ENCODE measurements at regions not wholly inside any gene's neighbourhood (a gene's known extent, or its start where the extent isn't known, plus 50 kb on each side); places are given as distances from the start of the nearest gene placed in this dataset.
"Not testable (repeated sequence)": the region's sequence is repeated elsewhere in the genome, so short reads cannot be mapped to it uniquely, and the experiment has no call there.

DNA sequence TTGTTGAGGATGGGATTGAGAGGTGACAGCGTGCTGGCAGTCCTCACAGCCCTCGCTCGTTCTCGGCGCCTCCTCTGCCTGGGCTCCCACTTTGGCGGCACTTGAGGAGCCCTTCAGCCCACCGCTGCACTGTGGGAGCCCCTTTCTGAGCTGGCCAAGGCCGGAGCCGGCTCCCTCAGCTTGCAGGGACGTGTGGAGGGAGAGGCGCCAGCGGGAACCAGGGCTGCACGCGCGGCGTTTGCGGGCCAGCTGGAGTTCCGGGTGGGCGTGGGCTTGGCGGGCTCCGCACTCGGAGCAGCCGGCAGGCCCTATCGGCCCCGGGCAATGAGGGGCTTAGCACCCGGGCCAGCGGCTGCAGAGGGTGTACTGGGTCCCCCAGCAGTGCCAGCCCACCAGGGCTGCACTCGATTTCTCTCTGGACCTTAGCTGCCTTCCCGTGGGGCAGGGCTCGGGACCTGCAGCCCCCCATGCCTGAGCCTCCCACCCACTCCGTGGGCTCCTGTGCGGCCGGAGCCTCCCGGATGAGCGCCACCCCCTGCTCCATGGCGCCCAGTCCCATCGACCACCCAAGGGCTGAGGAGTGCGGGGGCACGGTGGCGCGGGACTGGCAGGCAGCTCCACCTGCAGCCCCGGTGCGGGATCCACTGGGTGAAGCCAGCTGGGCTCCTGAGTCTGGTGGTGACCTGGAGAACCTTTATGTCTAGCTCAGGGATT lies 69.3 kb downstream of the GPR85 start:
- H3K27me3 ChIP-seq (ENCODE audit: insufficient read depth, low read length); H3K9ac ChIP-seq (ENCODE audit: low read length); ATAC-seq; H4K20me1 ChIP-seq (ENCODE audit: insufficient read depth); H3K4me1 ChIP-seq (ENCODE audit: control insufficient read depth in 1 of 2, insufficient read depth in 2 of 2, low read length in 2 of 2); intact Hi-C loops (cut with micrococcal nuclease); H3K4me3 ChIP-seq (replicated peaks in 1 of 2; ENCODE audit: low read depth in 1 of 2, low read length in 2 of 2); H3K9me2 ChIP-seq (ENCODE audit: insufficient read depth); H3K9me3 ChIP-seq (ENCODE audit: control insufficient read depth in 1 of 2, insufficient read depth in 1 of 2, low read depth in 1 of 2, low read length in 2 of 2); BruUV-seq (replicated peaks); CTCF ChIA-PET; H3K79me2 ChIP-seq (ENCODE audit: insufficient read depth, low read length); H2AFZ ChIP-seq (ENCODE audit: low read depth, low read length, poor library complexity, severe bottlenecking); POLR2A ChIA-PET; RAD21 ChIA-PET (ENCODE audit: low non-redundant PET in 1 of 2, low total read pairs in 2 of 2, uncharacterized antibody in 2 of 2, unreplicated experiment in 2 of 2); H3K27ac ChIP-seq (ENCODE audit: low read depth, low read length); H3K36me3 ChIP-seq (ENCODE audit: control insufficient read depth in 1 of 2, insufficient read depth in 2 of 2, low read length in 2 of 2); H3K4me2 ChIP-seq (ENCODE audit: low read length); DNase-seq (ENCODE audit: low read depth, low spot score): not testable (repeated sequence)

GRCh38 chr7:113015034-113015645 lies 71.5 kb downstream of the GPR85 start:
- ChIA-PET CTCF (interaction anchor here (0.6 to 1.4 kb wide), 6 partner anchors 14 to 684 kb away, joined by 3 to 18 read pairs (median 6); no protein-coding TSS in a partner anchor), RAD21 (ENCODE audit: low non-redundant PET in 1 of 2, low total read pairs in 2 of 2, uncharacterized antibody in 2 of 2, unreplicated experiment in 2 of 2) (interaction anchor here in 1 of 2 experiments (0.6 to 1.3 kb wide), 2 partner anchors 389 to 407 kb away, joined by 4 to 8 read pairs; no protein-coding TSS in a partner anchor), POLR2A (no interaction called here)
- H4K20me1 ChIP-seq (ENCODE audit: insufficient read depth) = no peaks in the 10 kb centered on the region
- H3K4me2 ChIP-seq (ENCODE audit: low read length) = no peak overlapping the region
- peak overlapping the region; percentile 71 for H2AFZ ChIP-seq (ENCODE audit: low read depth, low read length, poor library complexity, severe bottlenecking)
- no peaks in the 10 kb centered on the region for H3K9me2 ChIP-seq (ENCODE audit: insufficient read depth)
- H3K9ac ChIP-seq (ENCODE audit: low read length) = no peak overlapping the region
- ATAC-seq (peak; percentile 59; the same call in 1 of the 2 replicates), DNase-seq (ENCODE audit: low read depth, low spot score) (peak; percentile 27)
- no peaks in the 10 kb centered on the region for H3K27me3 ChIP-seq (ENCODE audit: insufficient read depth, low read length)
- H3K4me3 ChIP-seq (replicated peaks in 1 of 2; ENCODE audit: low read depth in 1 of 2, low read length in 2 of 2) = no peak overlapping the region
- no peaks in the 10 kb centered on the region for H3K9me3 ChIP-seq (ENCODE audit: control insufficient read depth in 1 of 2, insufficient read depth in 1 of 2, low read depth in 1 of 2, low read length in 2 of 2)
- H3K79me2 ChIP-seq (ENCODE audit: insufficient read depth, low read length) = no peaks in the 10 kb centered on the region
- intact Hi-C loops (cut with micrococcal nuclease) = loop anchor here (1.0 to 2.0 kb wide), 3 partner anchors 274 to 684 kb away; no protein-coding TSS in a partner anchor
- no peaks in the 10 kb centered on the region for H3K36me3 ChIP-seq (ENCODE audit: control insufficient read depth in 1 of 2, insufficient read depth in 2 of 2, low read length in 2 of 2)
- no peaks in the 10 kb centered on the region for H3K4me1 ChIP-seq (ENCODE audit: control insufficient read depth in 1 of 2, insufficient read depth in 2 of 2, low read length in 2 of 2)
- no TSS peak for BruUV-seq (replicated peaks)
- H3K27ac ChIP-seq (ENCODE audit: low read depth, low read length) = no peak overlapping the region
- TF ChIP-seq ZBTB33 (IDR thresholded peaks at IDR 0.05; ENCODE audit: extremely low read depth, insufficient replicate concordance, low read length) = no peak
- TF ChIP-seq REST (IDR thresholded peaks at IDR 0.05; ENCODE audit: low read depth) = no peak
- no peak for TF ChIP-seq JUND (IDR thresholded peaks at IDR 0.05)
- TF ChIP-seq RAD21 (IDR thresholded peaks at IDR 0.05; ENCODE audit: low read depth) = peak; percentile 82
- no peak for TF ChIP-seq MAX (IDR thresholded peaks at IDR 0.05)
- no peak for TF ChIP-seq CBX3 (IDR thresholded peaks at IDR 0.05; ENCODE audit: low read depth)
- TF ChIP-seq, protein P1, sequence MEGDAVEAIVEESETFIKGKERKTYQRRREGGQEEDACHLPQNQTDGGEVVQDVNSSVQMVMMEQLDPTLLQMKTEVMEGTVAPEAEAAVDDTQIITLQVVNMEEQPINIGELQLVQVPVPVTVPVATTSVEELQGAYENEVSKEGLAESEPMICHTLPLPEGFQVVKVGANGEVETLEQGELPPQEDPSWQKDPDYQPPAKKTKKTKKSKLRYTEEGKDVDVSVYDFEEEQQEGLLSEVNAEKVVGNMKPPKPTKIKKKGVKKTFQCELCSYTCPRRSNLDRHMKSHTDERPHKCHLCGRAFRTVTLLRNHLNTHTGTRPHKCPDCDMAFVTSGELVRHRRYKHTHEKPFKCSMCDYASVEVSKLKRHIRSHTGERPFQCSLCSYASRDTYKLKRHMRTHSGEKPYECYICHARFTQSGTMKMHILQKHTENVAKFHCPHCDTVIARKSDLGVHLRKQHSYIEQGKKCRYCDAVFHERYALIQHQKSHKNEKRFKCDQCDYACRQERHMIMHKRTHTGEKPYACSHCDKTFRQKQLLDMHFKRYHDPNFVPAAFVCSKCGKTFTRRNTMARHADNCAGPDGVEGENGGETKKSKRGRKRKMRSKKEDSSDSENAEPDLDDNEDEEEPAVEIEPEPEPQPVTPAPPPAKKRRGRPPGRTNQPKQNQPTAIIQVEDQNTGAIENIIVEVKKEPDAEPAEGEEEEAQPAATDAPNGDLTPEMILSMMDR (IDR thresholded peaks at IDR 0.05 in 2 of 3, conservative IDR thresholded peaks at IDR 0.05 in 1 of 3; ENCODE audit: borderline replicate concordance in 1 of 3, insufficient read depth in 1 of 3, low read depth in 2 of 3, low read length in 2 of 3) = peak; percentile 33 to 68 (median 56); a peak in 5 of 6 replicates
- TF ChIP-seq ZFX (IDR thresholded peaks at IDR 0.05) = no peak
- no peak for TF ChIP-seq POLR2AphosphoS5 (IDR thresholded peaks at IDR 0.05; ENCODE audit: low read depth, low read length)
- TF ChIP-seq POLR2A (IDR thresholded peaks at IDR 0.05; ENCODE audit: borderline replicate concordance, extremely low read depth, insufficient read depth, insufficient read length) = no peak
